HG03439 (cell line): ENCODE measurements at regions not wholly inside any gene's neighbourhood (a gene's known extent, or its start where the extent isn't known, plus 50 kb on each side); places are given as distances from the start of the nearest gene placed in this dataset.
"Not testable (repeated sequence)": the region's sequence is repeated elsewhere in the genome, so short reads cannot be mapped to it uniquely, and the experiment has no call there.

ENCODE experiments used
- ATAC-seq: cut with Tn5 transposase; IDR thresholded peaks from one replicate; pipeline ENCODE4 v1.9.1; 2021; ENCODE audit warnings: mild to moderate bottlenecking, moderate library complexity; ENCODE audit not compliant: unreplicated experiment

DNA sequence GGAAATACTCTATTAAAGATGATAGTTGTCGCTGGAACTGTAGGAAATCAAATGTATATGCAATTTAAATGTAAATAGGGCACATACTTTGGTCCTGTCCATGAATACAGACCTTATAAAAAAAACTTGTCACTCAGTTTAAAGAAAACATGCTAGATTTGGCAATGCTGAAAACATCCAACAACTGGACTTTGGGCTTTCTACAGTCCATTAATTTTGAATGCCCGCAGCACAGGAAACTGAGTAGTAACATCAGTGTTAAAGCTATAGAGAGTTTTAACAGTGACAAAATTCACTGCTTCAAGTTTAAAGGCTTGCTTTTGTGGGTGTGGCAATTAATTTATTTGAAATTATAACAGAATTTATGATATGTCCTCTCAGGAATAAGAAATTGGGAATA, 578.4 kb downstream of the TRIML1 start:
- no peak for ATAC-seq

DNA sequence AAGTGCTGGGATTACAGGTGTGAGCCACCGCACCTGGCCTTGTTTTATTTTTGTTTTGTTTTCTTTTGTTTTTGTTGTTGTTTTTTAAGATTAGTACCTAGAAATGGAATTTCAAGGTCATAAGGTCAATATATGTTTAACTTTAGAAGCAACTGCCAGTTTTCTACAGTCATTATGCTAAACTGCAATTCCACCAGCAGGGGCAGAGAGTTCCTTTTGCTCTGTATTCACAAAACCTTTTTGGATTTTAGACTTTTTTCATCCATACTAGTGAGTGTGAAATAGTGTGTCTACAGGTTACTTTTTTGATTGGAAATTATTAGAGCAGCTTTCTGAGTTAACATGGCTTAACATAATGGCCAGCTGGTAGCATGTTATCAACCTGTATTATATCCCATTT, 580.6 kb downstream of the TRIML1 start:
- ATAC-seq = no peak

DNA sequence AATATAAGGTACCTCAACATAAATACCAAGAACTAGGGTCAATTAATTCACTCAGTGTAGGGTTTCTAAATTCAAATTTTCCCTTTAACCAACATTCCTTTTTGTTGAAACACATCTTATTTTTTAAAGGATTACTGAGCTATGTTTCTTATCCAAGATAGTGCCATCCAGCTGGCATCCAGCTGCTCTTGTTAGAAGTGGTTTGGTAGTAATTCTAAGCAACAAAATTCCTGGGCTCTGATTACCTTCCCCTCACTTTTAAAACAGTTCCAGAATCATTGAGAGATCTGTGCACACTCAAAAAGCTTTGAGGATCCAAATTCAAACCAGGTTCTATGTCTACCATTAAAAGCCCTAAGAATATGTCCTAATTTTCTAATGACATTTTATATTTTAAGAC, 583.7 kb downstream of the TRIML1 start:
- ATAC-seq = no peak

DNA sequence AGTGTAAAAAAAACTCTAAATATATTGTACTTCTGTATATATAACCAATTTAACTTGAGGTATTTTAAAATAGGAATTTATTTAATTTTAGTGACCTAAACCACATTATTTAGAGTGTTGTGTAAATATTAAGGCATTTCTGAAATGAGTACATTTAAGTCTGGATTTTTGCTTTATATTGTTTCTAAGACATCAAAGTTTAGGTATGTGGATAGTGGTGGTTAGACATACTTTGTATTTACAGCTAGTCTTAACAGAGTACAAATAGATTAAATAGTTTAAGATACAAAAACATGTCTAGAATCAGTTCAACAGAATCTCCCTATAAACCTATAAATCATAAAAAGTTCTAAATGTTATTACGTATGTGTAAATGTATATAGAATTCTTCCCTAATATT, 588.5 kb downstream of the TRIML1 start:
- no peak for ATAC-seq

DNA sequence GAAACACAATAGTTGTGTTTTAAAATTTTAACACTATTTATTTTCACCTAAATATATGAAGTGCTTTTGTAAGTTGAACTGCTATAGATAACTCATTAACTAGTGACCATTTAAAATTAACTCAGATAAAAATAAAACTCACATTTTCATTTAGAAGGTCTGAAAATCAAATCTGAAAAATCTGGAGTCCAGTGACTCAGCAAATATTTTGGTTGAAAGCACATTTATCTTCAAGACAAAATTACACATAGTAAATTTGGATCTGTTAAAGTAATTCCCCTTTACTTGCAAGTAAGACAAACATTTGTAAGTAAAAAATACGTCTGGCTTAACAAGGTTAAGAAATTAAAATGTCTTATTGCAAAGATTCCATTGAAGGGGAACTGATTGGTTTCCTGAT, 589.1 kb downstream of the TRIML1 start:
- ATAC-seq = no peak

DNA sequence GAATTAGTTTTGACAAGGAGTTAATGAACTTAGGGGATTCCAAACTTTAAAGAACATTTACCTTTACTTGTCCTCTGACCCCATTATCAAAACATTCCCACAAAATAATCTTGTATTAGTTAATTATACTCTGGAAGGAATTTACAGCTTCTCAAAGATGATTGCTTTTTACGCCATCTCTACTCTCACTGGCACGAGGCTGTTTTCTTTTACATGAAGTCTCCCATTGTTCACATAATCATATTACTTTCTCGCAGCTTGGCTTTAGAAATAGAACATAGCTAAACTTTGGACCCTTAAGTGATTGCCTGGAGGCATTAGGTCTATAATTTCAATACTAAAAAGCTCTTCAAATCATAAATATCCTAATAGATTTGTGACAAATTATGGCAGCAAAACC, 592.9 kb downstream of the TRIML1 start:
- ATAC-seq = no peak

DNA sequence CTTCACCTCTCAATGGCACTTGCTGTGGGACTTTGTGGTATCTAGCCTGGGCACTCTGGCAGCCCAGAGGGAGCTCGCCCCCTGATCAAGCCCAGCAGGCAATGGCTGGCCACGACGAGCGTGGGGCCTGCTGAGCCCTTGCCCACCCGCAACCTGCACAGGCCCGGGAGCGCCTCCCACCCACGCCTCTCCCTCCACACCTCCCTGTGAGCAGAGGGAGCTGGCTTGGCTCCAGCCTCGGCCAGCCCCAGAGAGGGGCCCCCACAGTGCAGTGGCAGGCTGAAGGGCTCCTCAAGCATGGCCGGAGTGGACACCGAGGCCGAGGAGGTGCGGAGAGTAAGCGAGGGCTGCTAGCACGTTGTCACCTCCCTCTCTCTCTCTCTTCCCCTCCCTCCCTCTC, 595.8 kb downstream of the TRIML1 start:
- no peak for ATAC-seq

DNA sequence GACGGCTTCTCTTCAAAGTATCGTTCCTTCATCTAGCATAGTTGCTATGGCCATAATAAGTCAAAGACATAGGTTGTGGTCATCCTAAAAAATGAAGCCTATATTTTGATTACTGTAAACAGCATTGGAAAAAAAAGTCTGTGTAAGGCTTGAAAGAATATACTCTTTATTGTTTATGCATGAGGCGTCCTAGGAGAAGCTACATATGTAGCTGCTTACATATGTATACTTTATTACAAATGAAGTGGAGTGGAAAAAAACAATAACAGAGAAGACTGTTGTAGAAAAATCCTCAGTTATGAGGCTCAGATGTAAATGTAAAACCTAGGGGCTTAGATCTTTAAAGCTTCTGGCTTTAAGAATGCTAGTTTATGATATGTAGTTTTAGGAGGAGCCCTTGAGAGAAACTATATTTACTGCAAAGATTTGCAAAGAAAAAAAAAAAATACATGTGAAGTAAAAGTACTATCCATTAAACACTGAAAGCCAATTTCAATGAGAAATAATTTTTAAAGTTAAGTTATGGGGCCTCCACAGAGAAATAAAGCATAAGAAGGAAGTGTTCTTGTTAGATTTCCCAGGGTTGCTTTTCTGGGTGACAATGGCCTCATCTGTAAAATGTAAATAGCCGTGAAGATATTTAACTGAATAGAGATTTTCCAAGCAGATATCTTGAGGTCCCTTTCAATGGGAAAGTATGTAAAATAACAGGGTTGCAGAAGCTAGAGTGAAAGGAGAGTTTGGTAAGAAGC, 598.2 kb downstream of the TRIML1 start:
- no peak for ATAC-seq

DNA sequence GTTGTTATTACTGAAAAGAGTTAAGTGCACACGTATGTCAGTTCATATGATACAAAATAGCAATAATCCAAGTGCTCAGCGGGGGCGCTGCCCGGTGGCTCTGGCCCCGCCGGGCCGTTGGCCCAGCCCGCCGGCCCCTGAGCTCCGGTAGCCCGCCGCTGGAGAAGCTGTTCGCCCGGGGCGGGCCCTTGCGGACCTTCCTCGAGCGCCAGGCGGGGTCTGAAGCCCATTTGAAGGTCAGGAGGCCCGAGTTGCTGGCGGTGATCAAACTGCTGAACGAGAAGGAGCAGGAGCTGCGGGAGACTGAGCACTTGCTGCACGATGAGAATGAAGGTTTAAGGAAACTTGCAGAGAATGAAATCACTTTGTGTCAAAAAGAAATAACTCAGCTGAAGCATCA, 599.0 kb downstream of the TRIML1 start:
- not testable (repeated sequence) for ATAC-seq

DNA sequence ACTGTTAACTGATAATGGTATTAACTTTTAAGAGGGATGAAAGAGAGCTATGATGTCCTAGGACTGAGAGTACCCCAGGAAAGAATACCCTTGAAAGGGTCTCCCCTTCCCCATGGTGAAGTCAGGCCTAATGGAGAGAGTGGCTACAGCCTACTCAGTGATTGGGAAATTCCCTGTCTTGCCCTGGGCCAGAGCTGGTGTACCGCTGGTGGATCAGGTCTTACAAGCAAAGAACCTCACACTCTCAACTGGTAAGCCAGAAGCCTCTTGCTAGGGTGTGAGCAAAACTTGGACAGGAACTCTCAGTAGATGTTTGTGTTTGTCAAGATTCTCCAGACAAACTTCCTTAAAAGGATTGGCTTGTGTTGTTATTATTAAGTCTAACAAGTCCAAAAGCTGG, 600.9 kb downstream of the TRIML1 start:
- ATAC-seq = not testable (repeated sequence)

DNA sequence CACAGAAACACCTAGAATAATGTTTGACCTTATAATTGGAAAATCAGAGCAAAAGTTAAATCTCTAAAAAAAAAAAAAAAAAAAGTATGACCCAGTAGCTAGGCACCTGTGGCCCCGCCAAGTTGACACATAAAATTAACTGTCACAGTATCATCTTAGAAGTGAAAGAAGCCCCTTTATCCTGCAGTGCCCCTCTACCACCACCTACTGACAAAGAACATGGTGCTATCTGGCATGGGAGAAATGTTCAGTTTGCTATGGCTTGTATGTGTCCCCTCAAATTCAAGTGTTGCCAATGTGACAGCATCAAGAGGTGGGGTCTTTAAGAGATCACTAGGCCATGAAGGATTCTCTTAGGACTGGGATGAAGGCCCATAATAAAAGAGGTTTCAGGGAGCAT, 601.5 kb downstream of the TRIML1 start:
- ATAC-seq = not testable (repeated sequence)

DNA sequence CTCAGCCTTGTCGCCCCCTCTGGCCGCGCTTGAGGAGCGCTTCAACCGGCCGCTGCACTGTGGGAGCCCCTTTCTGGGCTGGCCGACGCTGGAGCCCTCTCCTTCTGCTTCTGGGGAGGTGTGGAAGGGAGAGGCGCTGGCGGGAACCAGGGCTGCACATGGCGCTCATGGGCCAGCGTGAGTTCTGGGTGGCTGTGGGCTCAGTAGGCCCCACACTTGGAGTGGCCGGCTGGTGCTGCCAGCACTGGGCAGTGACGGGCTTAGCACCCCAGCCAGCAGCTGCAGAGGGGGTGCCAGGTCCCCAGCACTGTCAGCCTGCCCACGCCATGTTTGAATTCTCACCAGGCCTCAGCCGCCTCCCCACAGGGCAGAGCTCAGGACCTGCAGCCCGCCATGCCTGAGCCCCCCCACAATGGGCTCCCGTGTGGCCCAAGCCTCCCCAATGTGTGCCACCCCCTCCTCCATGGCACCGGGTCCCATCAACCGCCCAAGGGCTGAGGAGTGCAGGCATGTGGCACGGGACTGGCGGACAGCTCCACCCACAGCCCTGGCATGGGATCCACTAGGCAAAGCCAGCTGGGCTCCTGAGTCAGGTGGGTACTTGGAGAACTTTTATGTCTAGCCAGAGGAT, 615.2 kb downstream of the TRIML1 start:
- no peak for ATAC-seq

DNA sequence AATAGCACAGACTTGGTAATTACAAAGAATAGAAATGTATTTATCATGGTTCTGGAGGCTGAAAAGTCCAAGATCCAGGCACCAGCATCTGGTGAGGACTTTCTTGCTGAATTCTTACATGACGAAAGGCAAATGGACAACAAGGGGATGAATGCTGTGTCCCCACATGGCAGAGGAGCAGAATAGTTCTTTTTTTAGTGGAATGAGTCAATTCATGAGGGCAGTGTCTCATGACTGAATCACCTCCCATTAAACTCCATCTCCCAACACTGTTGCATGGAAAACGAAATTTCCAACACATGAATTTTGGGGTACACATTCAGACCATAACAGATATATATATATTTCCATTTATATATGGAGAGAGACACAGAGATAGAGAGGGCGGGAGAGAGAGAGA, 628.3 kb downstream of the TRIML1 start:
- ATAC-seq = no peak

DNA sequence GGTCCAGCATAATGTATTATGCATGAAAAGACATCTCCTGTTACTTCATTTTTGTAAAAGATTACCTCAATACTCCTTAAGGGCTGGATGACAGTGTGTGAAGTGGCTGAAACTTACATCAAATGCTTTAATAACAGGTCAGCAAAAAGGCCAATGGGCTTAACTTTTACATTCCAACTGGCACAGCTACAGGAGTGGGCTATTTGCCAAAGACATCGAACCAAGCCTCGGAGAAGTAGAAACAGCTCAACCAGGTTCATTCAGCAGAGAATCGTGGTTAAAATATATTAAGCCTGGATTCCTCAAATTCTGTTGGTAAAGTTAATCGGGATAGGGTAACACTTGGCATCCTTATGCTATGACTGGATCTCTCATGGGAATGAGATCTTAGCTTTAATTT, 639.7 kb downstream of the TRIML1 start:
- no peak for ATAC-seq

DNA sequence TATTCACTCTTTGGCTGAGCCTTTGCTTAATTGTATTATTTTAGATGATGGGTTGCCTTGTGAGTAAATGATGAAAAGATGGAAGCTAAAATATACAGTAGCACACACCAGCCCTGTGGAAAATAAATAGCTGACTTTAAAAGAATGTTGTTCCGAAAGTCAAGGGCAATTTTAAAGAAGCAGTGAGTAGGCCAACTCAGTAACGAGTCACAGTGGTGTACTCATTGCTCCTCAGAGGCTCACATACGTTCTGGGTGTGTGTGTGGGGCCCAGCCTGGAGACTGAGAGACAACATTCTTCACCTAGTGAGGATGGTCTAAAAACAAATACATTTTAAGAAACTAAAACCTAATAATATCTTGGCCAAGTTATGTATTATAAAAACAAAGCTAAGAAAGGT, 640.3 kb downstream of the TRIML1 start:
- ATAC-seq = no peak

DNA sequence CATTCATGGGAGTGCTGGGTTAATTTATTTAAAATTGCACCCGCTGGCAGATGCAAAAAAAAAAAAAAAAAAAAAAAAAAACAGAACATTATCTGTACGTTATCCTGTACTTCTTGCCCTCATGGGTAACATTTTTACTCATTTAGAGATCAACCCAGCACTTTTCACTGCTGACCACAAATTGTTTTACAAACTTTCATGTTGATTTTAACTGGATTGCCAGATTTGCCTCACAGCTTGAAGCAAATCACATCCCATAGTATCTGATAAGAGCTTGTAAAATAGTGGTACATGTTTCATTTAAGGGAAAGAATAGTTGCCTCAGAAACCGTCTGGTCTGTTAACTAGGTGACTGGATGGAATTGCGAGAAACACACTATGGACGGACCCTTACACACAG, 640.8 kb downstream of the TRIML1 start:
- no peak for ATAC-seq

DNA sequence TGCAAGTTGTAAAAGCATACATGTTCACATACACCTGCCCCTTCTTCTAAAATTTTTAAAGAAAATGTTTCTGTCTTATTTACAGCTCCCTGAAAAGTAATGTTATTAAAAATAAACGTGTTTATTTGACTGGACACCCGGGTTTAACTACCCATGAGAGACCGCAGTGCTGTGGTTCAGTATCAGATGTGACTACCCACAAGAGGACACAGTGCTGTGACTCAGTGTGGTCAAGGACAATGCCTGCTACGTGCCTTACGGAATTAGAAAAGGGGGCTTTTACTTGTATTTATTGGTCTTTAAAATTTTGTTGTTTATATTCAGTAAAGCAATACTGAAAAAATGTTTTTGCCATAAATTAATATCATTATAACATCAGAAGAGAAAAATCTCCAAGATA, 641.4 kb downstream of the TRIML1 start:
- no peak for ATAC-seq

DNA sequence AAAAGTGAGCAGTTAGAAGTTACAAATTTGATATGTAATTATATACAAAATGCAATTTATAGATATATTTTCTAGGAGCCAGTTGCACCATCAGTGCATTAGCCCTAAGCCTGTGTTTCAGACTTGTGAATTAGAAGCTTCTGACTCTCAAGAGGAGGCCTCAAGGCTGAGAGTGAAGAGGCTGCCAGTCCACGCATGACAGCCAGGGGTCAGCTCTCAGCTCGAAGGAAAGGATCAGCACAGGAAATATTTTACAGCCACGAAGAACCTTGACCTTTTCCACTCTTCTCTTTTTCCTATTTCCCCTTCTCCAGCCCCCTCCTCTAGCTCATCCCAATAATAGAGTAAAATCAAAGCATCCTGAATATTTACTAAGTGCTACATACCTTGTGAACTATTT, 642.4 kb downstream of the TRIML1 start:
- no peak for ATAC-seq

DNA sequence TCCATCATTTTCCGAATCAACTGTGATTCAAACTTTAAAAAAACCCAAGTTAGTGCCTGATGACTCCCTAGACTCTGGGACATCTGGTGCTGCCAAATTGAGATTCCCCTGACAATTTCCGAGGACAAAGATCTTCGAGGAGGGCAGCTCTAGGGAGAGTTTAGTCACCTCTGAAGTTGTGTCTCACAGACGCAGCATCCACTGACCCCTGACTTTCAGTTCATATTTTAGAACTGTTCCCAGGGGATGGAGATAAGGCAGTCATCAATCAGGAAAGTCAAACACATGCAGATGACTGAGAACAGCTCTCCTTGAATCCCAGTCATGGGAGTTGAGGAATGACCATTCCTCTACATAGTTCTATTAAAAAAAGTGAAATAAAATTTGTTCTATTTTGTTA, 643.9 kb downstream of the TRIML1 start:
- no peak for ATAC-seq

DNA sequence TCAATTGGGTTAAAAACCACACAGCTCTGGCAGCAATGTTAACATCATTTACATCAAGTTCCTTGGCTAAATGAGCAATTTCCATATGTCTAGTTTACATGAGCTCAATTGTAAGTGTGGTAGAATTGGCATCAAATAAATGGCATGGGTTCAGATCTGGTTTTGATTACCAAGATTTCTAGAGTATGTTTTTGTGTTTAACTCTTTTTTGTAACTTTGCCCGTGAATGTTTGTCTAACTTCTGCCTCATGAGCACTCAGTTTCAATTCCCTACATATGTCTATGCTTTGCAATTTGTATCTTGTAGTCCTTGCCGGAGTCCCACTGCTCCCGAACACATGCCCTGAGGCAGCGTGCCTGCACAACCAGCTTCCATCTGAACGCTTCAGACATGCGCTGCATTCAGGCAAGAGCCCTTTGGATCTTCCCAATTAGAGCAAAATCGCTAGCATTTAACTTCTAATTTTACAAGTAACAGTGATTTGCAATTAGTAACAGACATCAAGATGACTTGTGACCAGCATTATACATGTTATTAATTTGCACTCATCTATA, 644.4 kb downstream of the TRIML1 start:
- ATAC-seq = no peak

DNA sequence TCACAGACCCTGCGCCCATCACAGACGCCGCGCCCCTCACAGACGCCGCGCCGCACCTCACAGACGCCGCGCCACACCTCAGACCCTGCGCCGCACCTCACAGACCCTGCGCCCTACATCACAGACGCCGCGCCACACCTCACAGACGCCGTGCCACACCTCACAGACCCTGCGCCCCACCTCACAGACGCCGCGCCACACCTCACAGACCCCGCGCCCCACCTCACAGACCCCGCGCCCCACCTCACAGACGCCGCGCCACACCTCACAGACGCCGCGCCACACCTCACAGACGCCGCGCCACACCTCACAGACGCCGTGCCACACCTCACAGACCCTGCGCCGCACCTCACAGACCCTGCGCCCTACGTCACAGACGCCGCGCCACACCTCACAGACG, 657.4 kb downstream of the TRIML1 start:
- not testable (repeated sequence) for ATAC-seq

DNA sequence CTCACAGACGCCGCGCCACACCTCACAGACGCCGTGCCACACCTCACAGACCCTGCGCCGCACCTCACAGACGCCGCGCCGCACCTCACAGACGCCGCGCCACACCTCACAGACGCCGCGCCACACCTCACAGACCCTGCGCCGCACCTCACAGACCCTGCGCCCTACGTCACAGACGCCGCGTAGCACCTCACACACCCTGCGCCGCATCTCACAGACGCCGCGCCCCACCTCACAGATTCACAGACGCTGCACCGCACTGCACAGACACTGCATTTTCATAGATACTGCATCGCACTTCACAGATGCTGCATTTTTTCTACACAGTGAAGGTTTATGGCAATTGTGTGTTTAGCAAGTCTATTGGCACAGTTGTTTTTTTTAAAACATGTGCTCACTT, 657.8 kb downstream of the TRIML1 start:
- not testable (repeated sequence) for ATAC-seq

DNA sequence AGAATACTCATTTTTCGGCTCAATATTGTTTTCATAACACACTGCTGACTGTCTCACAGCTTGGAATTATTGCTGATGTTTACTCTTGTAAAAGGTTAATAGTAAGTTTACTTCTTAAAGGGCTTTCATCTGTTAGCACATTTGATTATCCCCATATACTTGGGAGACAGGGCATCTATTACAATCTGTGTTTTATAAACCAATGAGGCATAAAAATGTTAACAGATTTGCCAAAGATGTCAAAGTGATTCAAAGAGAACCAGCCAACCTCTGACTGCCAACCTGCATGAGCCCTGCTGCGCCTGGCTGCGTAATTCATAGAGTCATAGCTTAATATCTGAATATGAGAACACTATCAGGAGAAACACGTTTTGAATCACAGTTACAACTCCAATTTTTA, 665.6 kb downstream of the TRIML1 start:
- no peak for ATAC-seq
